SK-N-SH (cell line): ENCODE measurements at regions not wholly inside any gene's neighbourhood (a gene's known extent, or its start where the extent isn't known, plus 50 kb on each side); places are given as distances from the start of the nearest gene placed in this dataset.
"Not testable (repeated sequence)": the region's sequence is repeated elsewhere in the genome, so short reads cannot be mapped to it uniquely, and the experiment has no call there.

Experiments used
- CTCF ChIA-PET: fragments of 300-600, 350-600 bp; formaldehyde crosslinking; extraction: SDS; loops from one replicate; lab custom pipeline; 2021; lab: Yijun Ruan, JAX
- POLR2A ChIA-PET: fragments of 350-600 bp; sonication (Branson Sonifier 250); formaldehyde crosslinking; extraction: SDS; loops from one replicate; lab custom pipeline; 2020; ENCODE audit warnings: antibody characterized with exemption, inconsistent platforms; lab: Yijun Ruan, JAX
- DNase-seq: peaks from one replicate; pipeline ENCODE4 v3.0.0; 2012
- H2AFZ ChIP-seq: fragments of 200-600 bp; sonication (generic); 2 replicates; pipeline ENCODE4 v1.8.1; 2016; ENCODE audit warnings: antibody characterized with exemption, mild to moderate bottlenecking, low read depth
- H3F3A ChIP-seq: fragments of 200-600 bp; sonication (generic); replicated peaks from 2 replicates; pipeline ENCODE3; 2016; ENCODE audit warnings: antibody characterized with exemption, mild to moderate bottlenecking; ENCODE audit not compliant: insufficient read depth
- H3K27ac ChIP-seq, 2 experiments: fragments of 200-500 bp in 1 of 2; fragments of 200-600 bp in 1 of 2; sonication (Bioruptor generic) in 1 of 2; sonication (generic), shearing (Covaris generic) in 1 of 2; 2 replicates each; pipeline versions ENCODE4 v1.5.1 to v1.6.1; 2014 to 2016; ENCODE audit warnings: low read depth in 2 of 2, inconsistent platforms in 1 of 2, low read length in 1 of 2, mild to moderate bottlenecking in 1 of 2, mixed read lengths in 1 of 2
- H3K27me3 ChIP-seq: fragments of 200-600 bp; sonication (generic), shearing (Covaris generic); 2 replicates; pipeline ENCODE4 v1.6.1; 2016; ENCODE audit warnings: mixed run types; ENCODE audit not compliant: insufficient read depth
- H3K36me3 ChIP-seq, 2 experiments: fragments of 200-500 bp in 1 of 2; fragments of 200-600 bp in 1 of 2; sonication (Bioruptor generic) in 1 of 2; sonication (generic) in 1 of 2; replicated peaks in 1 of 2; 2 replicates each; pipeline versions ENCODE3 to v1.5.1; 2014 to 2016; ENCODE audit warnings: low read length in 1 of 2, mild to moderate bottlenecking in 1 of 2; ENCODE audit not compliant: insufficient read depth in 2 of 2, control insufficient read depth in 1 of 2
- H3K4me1 ChIP-seq, 2 experiments: fragments of 200-500 bp in 1 of 2; fragments of 200-600 bp in 1 of 2; sonication (Bioruptor generic) in 1 of 2; sonication (generic), shearing (Covaris generic) in 1 of 2; 2 replicates each; pipeline versions ENCODE4 v1.5.1 to v1.6.1; 2014 to 2016; ENCODE audit warnings: low read depth in 1 of 2, low read length in 1 of 2, mixed run types in 1 of 2; ENCODE audit not compliant: insufficient read depth in 2 of 2, control insufficient read depth in 1 of 2
- H3K4me2 ChIP-seq: fragments of 200-600 bp; sonication (generic), shearing (Covaris generic); 2 replicates; pipeline ENCODE4 v1.6.1; 2017; ENCODE audit warnings: mixed run types
- H3K4me3 ChIP-seq, 2 experiments: fragments of 200-500 bp in 1 of 2; fragments of 200-600 bp in 1 of 2; sonication (Bioruptor generic) in 1 of 2; sonication (generic), shearing (Covaris generic) in 1 of 2; 2 replicates each; pipeline versions ENCODE4 v1.5.1 to v1.8.1; 2014 to 2016; ENCODE audit warnings: low read depth in 2 of 2, inconsistent platforms in 1 of 2, low read length in 1 of 2, mild to moderate bottlenecking in 1 of 2, mixed read lengths in 1 of 2, moderate library complexity in 1 of 2
- H3K79me2 ChIP-seq: fragments of 200-600 bp; sonication (generic); 2 replicates; pipeline ENCODE4 v1.8.1; 2017; ENCODE audit warnings: mild to moderate bottlenecking; ENCODE audit not compliant: insufficient read depth
- H3K9ac ChIP-seq: fragments of 200-600 bp; sonication (generic); 2 replicates; pipeline ENCODE4 v1.6.1; 2017; ENCODE audit warnings: mixed run types
- H3K9me2 ChIP-seq: fragments of 200-600 bp; sonication (generic); 2 replicates; pipeline ENCODE4 v1.6.1; 2017; ENCODE audit warnings: mixed run types
- H3K9me3 ChIP-seq: fragments of 200-600 bp; sonication (generic); 2 replicates; pipeline ENCODE4 v1.6.1; 2017; ENCODE audit warnings: mixed run types, mild to moderate bottlenecking, moderate library complexity
- H4K20me1 ChIP-seq: fragments of 200-600 bp; sonication (generic); 2 replicates; pipeline ENCODE4 v1.6.1; 2017; ENCODE audit warnings: mild to moderate bottlenecking, mixed run types; ENCODE audit not compliant: insufficient read depth
- WGBS: methylation state at CpG from one replicate; pipeline ENCODE4 v1.1.6; 2017; ENCODE audit warnings: low lambda C conversion rate; 5-methylcytosine and 5-hydroxymethylcytosine counted together

GRCh38 chr17:20840453-20840852 is 202.4 kb downstream of the USP22 start:
- H3K27ac ChIP-seq, H3K36me3 ChIP-seq, H3F3A ChIP-seq, H3K4me3 ChIP-seq, H3K27me3 ChIP-seq, H3K4me2 ChIP-seq, H4K20me1 ChIP-seq, DNase-seq, H3K4me1 ChIP-seq, CTCF ChIA-PET, H3K9me2 ChIP-seq, H3K9ac ChIP-seq, POLR2A ChIA-PET, H3K79me2 ChIP-seq, H2AFZ ChIP-seq, H3K9me3 ChIP-seq: not testable (repeated sequence)
- 87% methylated on average over 16 of the region's 23 CpGs for WGBS

- H3K9me3 ChIP-seq, POLR2A ChIA-PET, H3K9ac ChIP-seq, H2AFZ ChIP-seq, H4K20me1 ChIP-seq, H3F3A ChIP-seq, CTCF ChIA-PET, H3K36me3 ChIP-seq, H3K9me2 ChIP-seq, DNase-seq, H3K27ac ChIP-seq, H3K79me2 ChIP-seq, H3K27me3 ChIP-seq, H3K4me2 ChIP-seq, H3K4me3 ChIP-seq, H3K4me1 ChIP-seq: not testable (repeated sequence)
- WGBS = 100% methylated on average over 1 of the region's 62 CpGs
Measured at GRCh38 chr17:20840987-20841865, 201.6 kb downstream of the USP22 start.

- CTCF ChIA-PET, H3K27ac ChIP-seq, H3K9me3 ChIP-seq, DNase-seq, H3K79me2 ChIP-seq, H2AFZ ChIP-seq, H4K20me1 ChIP-seq, H3K9me2 ChIP-seq, H3K9ac ChIP-seq, POLR2A ChIA-PET, H3K36me3 ChIP-seq, H3K27me3 ChIP-seq, H3K4me1 ChIP-seq, H3K4me3 ChIP-seq, H3F3A ChIP-seq, H3K4me2 ChIP-seq: not testable (repeated sequence)
- WGBS = 80% methylated on average over 1 of the region's 14 CpGs
Measured at GRCh38 chr17:20842012-20842411, 200.8 kb downstream of the USP22 start.

GRCh38 chr17:20843261-20843660 is 199.6 kb downstream of the USP22 start:
- H3K79me2 ChIP-seq, CTCF ChIA-PET: not testable (repeated sequence)

GRCh38 chr17:20843799-20844553 is 198.8 kb downstream of the USP22 start:
- WGBS = 1% methylated on average over 16 of the region's 74 CpGs
- POLR2A ChIA-PET = not testable (repeated sequence)
- CTCF ChIA-PET = interaction anchor here (0.9 to 1.3 kb wide), 2 partner anchors 149 to 617 kb away, joined by 3 read pairs; no protein-coding TSS in a partner anchor

More at GRCh38 chr17:20843261-20843660, 199.6 kb downstream of the USP22 start:
- H3K27me3 ChIP-seq, POLR2A ChIA-PET, H3K4me2 ChIP-seq, H3K9me3 ChIP-seq, H3K4me1 ChIP-seq, H2AFZ ChIP-seq, H3K9me2 ChIP-seq, H4K20me1 ChIP-seq, H3K9ac ChIP-seq, DNase-seq, H3F3A ChIP-seq, H3K27ac ChIP-seq, H3K36me3 ChIP-seq, H3K4me3 ChIP-seq: not testable (repeated sequence)
- WGBS = 100% methylated on average over 2 of the region's 19 CpGs

More at GRCh38 chr17:20843799-20844553, 198.8 kb downstream of the USP22 start:
- peak overlapping the region in 1 of 2 experiments; percentile 34; a peak in 2 of 4 replicates for H3K4me3 ChIP-seq
- H4K20me1 ChIP-seq, H3K79me2 ChIP-seq, H3K27me3 ChIP-seq, H3F3A ChIP-seq, H3K9ac ChIP-seq, H3K36me3 ChIP-seq, H3K9me3 ChIP-seq, H3K9me2 ChIP-seq, H3K4me1 ChIP-seq, H3K27ac ChIP-seq: not testable (repeated sequence)
- peak overlapping the region; percentile 59 for H3K4me2 ChIP-seq
- DNase-seq = peak; percentile 53
- 0 out of 2 replicates have a peak overlapping the region, but pooled peaks have one; percentile 51 for H2AFZ ChIP-seq
